Right lobe of liver (tissue), 6 donors: ENCODE measurements at regions not wholly inside any gene's neighbourhood (a gene's known extent, or its start where the extent isn't known, plus 50 kb on each side); places are given as distances from the start of the nearest gene placed in this dataset.

ENCODE experiments used
- ATAC-seq, 4 donors: fragments of 200-7000 bp; cut with Tn5 transposase; one replicate each; pipeline ENCODE4 v1.9.1; 2020; ENCODE audit warnings: mild to moderate bottlenecking in 4 of 4, moderate library complexity in 4 of 4
- DNase-seq, 3 donors: peaks; one replicate each; pipeline ENCODE4 v3.0.0-alpha.2; 2020
- H3K27ac ChIP-seq, 3 donors: fragments of 200-600 bp; one replicate each; pipeline ENCODE4 v1.8.0; 2022
- H3K27me3 ChIP-seq, 2 donors: fragments of 200-600 bp; one replicate each; pipeline ENCODE4 v1.8.0; 2022
- H3K36me3 ChIP-seq, 4 donors: fragments of 200-600 bp; sonication (generic) in 1 of 4; one replicate each; pipeline versions ENCODE4 v1.5.1 to v1.8.0; 2017 to 2022; ENCODE audit warnings: control low read depth in 1 of 4
- H3K4me1 ChIP-seq, 4 donors: fragments of 200-600 bp; sonication (generic) in 1 of 4; one replicate each; pipeline versions ENCODE4 v1.5.1 to v1.8.0; 2017 to 2022; ENCODE audit warnings: control low read depth in 1 of 4
- H3K4me3 ChIP-seq, 3 donors: fragments of 200-600 bp; one replicate each; pipeline ENCODE4 v1.8.0; 2022
- H3K9me3 ChIP-seq, 4 donors: fragments of 200-600 bp; sonication (generic) in 1 of 4; one replicate each; pipeline versions ENCODE4 v1.5.1 to v1.8.0; 2017 to 2022; ENCODE audit warnings: control low read depth in 1 of 4
- CTCF ChIP-seq, 4 donors: fragments of 200-600 bp in 3 of 4; fragments of 450-650 bp in 1 of 4; IDR thresholded peaks; one replicate each; pipeline versions ENCODE4 v1.5.1 to v1.8.0; 2016 to 2022; ENCODE audit warnings: antibody characterized with exemption in 4 of 4, mild to moderate bottlenecking in 2 of 4
- POLR2A ChIP-seq: fragments of 450-650 bp; IDR thresholded peaks from one replicate; pipeline ENCODE4 v1.6.1; 2017; ENCODE audit warnings: antibody characterized with exemption, mild to moderate bottlenecking
- WGBS: methylation state at CpG from one replicate; pipeline ENCODE4 v1.1.6; 2018; ENCODE audit warnings: low coverage, low lambda C conversion rate; ENCODE audit not compliant: insufficient coverage; ENCODE audit errors: missing lambda C conversion rate; 5-methylcytosine and 5-hydroxymethylcytosine counted together
- intact Hi-C, 2 donors: fragments of 100-400 bp; cut with DNase I; formaldehyde crosslinking; loops; one replicate each; pipeline versions ENCODE4 v1.11.2 to v1.14.1; 2022
- donor health status: DM: no; HTN: yes; CAD: no.
- donor health status: DM: no; HTN: no; CAD: no.
- donor health status: DM: no; HTN: no; CAD: no.
- donor health status: DM: no; HTN: yes; CAD: no.
- donor health status: DM: no; HTN: yes; CAD: no.

GRCh38 chr3:31079689-31080088, 185.2 kb upstream of the GADL1 start:
- ATAC-seq (no peak), DNase-seq (no peak)
- H3K36me3 ChIP-seq: no peaks in the 10 kb centered on the region
- no peak overlapping the region for H3K4me3 ChIP-seq
- no peaks in the 10 kb centered on the region for H3K9me3 ChIP-seq
- H3K27ac ChIP-seq: no peak overlapping the region
- H3K4me1 ChIP-seq: no peaks in the 10 kb centered on the region
- no peak for TF ChIP-seq CTCF (IDR thresholded peaks at IDR 0.05)
- no peak for TF ChIP-seq POLR2A
- no peaks in the 10 kb centered on the region for H3K27me3 ChIP-seq
- WGBS: 76% methylated on average over 4 of the region's 4 CpGs
- intact Hi-C loops: no loop called here

GRCh38 chr3:31081018-31081662, 186.7 kb upstream of the GADL1 start:
- no peak for TF ChIP-seq CTCF (IDR thresholded peaks at IDR 0.05)
- no peak overlapping the region for H3K27ac ChIP-seq
- H3K36me3 ChIP-seq: no peaks in the 10 kb centered on the region
- no peaks in the 10 kb centered on the region for H3K27me3 ChIP-seq
- WGBS: 58% methylated on average over 2 of the region's 2 CpGs
- no peaks in the 10 kb centered on the region for H3K4me1 ChIP-seq
- H3K9me3 ChIP-seq: no peaks in the 10 kb centered on the region
- intact Hi-C loops: no loop called here
- DNase-seq (no peak), ATAC-seq (no peak)
- H3K4me3 ChIP-seq: no peak overlapping the region

- Histone ChIP-seq H3K9me3 (no peaks in the 10 kb centered on the region), H3K27ac (no peak overlapping the region), H3K36me3 (no peaks in the 10 kb centered on the region), H3K4me3 (no peak overlapping the region), H3K4me1 (no peaks in the 10 kb centered on the region), H3K27me3 (no peaks in the 10 kb centered on the region)
- intact Hi-C loops: no loop called here
- no peak for TF ChIP-seq POLR2A
- TF ChIP-seq CTCF (IDR thresholded peaks at IDR 0.05): no peak
- no peak for ATAC-seq
- no peak for DNase-seq
These were observed 191.7 kb upstream of the GADL1 start for GRCh38 chr3:31086148-31086547.

GRCh38 chr3:31086698-31087097, 192.2 kb upstream of the GADL1 start:
- H3K27me3 ChIP-seq: no peaks in the 10 kb centered on the region
- H3K4me1 ChIP-seq: no peaks in the 10 kb centered on the region
- H3K27ac ChIP-seq: no peak overlapping the region
- ATAC-seq (no peak), DNase-seq (no peak)
- H3K4me3 ChIP-seq: no peak overlapping the region
- H3K36me3 ChIP-seq: no peaks in the 10 kb centered on the region
- no peaks in the 10 kb centered on the region for H3K9me3 ChIP-seq
- TF ChIP-seq POLR2A (no peak), CTCF (IDR thresholded peaks at IDR 0.05) (no peak)
- intact Hi-C loops: no loop called here

- Histone ChIP-seq H3K27me3 (no peaks in the 10 kb centered on the region), H3K4me3 (no peak overlapping the region), H3K36me3 (no peaks in the 10 kb centered on the region), H3K9me3 (no peaks in the 10 kb centered on the region), H3K27ac (no peak overlapping the region), H3K4me1 (peaks cover 0 to 6% (median 0%) of the 10 kb centered on the region in 4 donors)
- DNase-seq (no peak), ATAC-seq (no peak)
- intact Hi-C loops: no loop called here
- WGBS: no CpG with 5 or more reads among the region's 2 CpGs
- no peak for TF ChIP-seq POLR2A
- TF ChIP-seq CTCF (IDR thresholded peaks at IDR 0.05): no peak
These were observed 197.3 kb upstream of the GADL1 start for GRCh38 chr3:31091748-31092147.
